ENCODE measurements at regions not wholly inside any gene's neighbourhood (a gene's known extent, or its start where the extent isn't known, plus 50 kb on each side); places are given as distances from the start of the nearest gene placed in this dataset.

GRCh38 chr9:121587863-121588262 is 63.6 kb upstream of the DAB2IP start:
- no peaks in the 10 kb centered on the region for H3K27me3 ChIP-seq (ENCODE audit: control insufficient read depth, insufficient read depth, low read length)
- no peak overlapping the region for H3K27ac ChIP-seq (ENCODE audit: low read depth in 2 of 2, low read length in 2 of 2)
- H3K9ac ChIP-seq (ENCODE audit: low read length in 3 of 3) = no peak overlapping the region
- no peaks in the 10 kb centered on the region for H3K9me3 ChIP-seq (ENCODE audit: control insufficient read depth in 2 of 3, insufficient read depth in 1 of 3, low read length in 3 of 3)
- H3K4me3 ChIP-seq (ENCODE audit: low read length in 3 of 3) = no peak overlapping the region
- FAIRE-seq (no peak), DNase-seq (no peak)
- H3K4me1 ChIP-seq (ENCODE audit: control insufficient read depth in 2 of 3, insufficient read depth in 2 of 3, low read depth in 1 of 3, low read length in 3 of 3) = peaks cover 0 to 9% (median 0%) of the 10 kb centered on the region in 3 donors
- intact Hi-C loops (cut with DNase I) = no loop called here
- TF ChIP-seq CTCF (IDR thresholded peaks at IDR 0.05; ENCODE audit: borderline replicate concordance, extremely low read depth, insufficient read depth) = no peak
- H3K36me3 ChIP-seq (ENCODE audit: control insufficient read depth in 2 of 3, insufficient read depth in 3 of 3, low read length in 3 of 3) = no peaks in the 10 kb centered on the region

GRCh38 chr9:121589986-121590385 is 61.4 kb upstream of the DAB2IP start:
- no peaks in the 10 kb centered on the region for H3K9me3 ChIP-seq (ENCODE audit: control insufficient read depth in 2 of 3, insufficient read depth in 1 of 3, low read length in 3 of 3)
- H3K27me3 ChIP-seq (ENCODE audit: control insufficient read depth, insufficient read depth, low read length) = no peaks in the 10 kb centered on the region
- H3K27ac ChIP-seq (ENCODE audit: low read depth in 2 of 2, low read length in 2 of 2) = no peak overlapping the region
- no peak for FAIRE-seq
- peaks cover 0 to 2% (median 0%) of the 10 kb centered on the region in 3 donors for H3K4me1 ChIP-seq (ENCODE audit: control insufficient read depth in 2 of 3, insufficient read depth in 2 of 3, low read depth in 1 of 3, low read length in 3 of 3)
- no peaks in the 10 kb centered on the region for H3K36me3 ChIP-seq (ENCODE audit: control insufficient read depth in 2 of 3, insufficient read depth in 3 of 3, low read length in 3 of 3)
- H3K4me3 ChIP-seq (ENCODE audit: low read length in 3 of 3) = no peak overlapping the region
- peak in 4 of 5 donors; percentile 60 to 82 (median 70) for DNase-seq
- TF ChIP-seq CTCF (IDR thresholded peaks at IDR 0.05; ENCODE audit: borderline replicate concordance, extremely low read depth, insufficient read depth) = no peak
- no peak overlapping the region for H3K9ac ChIP-seq (ENCODE audit: low read length in 3 of 3)
- intact Hi-C loops (cut with DNase I) = no loop called here

GRCh38 chr9:121592265-121592664 is 59.2 kb upstream of the DAB2IP start:
- H3K4me3 ChIP-seq (ENCODE audit: low read length in 3 of 3) = no peak overlapping the region
- H3K27me3 ChIP-seq (ENCODE audit: control insufficient read depth, insufficient read depth, low read length) = no peaks in the 10 kb centered on the region
- FAIRE-seq (no peak), DNase-seq (no peak)
- H3K4me1 ChIP-seq (ENCODE audit: control insufficient read depth in 2 of 3, insufficient read depth in 2 of 3, low read depth in 1 of 3, low read length in 3 of 3) = no peaks in the 10 kb centered on the region
- peaks cover 0 to 2% (median 0%) of the 10 kb centered on the region in 3 donors for H3K9me3 ChIP-seq (ENCODE audit: control insufficient read depth in 2 of 3, insufficient read depth in 1 of 3, low read length in 3 of 3)
- intact Hi-C loops (cut with DNase I) = no loop called here
- H3K36me3 ChIP-seq (ENCODE audit: control insufficient read depth in 2 of 3, insufficient read depth in 3 of 3, low read length in 3 of 3) = no peaks in the 10 kb centered on the region
- TF ChIP-seq CTCF (IDR thresholded peaks at IDR 0.05; ENCODE audit: borderline replicate concordance, extremely low read depth, insufficient read depth) = no peak
- no peak overlapping the region for H3K9ac ChIP-seq (ENCODE audit: low read length in 3 of 3)
- no peak overlapping the region for H3K27ac ChIP-seq (ENCODE audit: low read depth in 2 of 2, low read length in 2 of 2)

- Histone ChIP-seq H3K4me3 (ENCODE audit: low read length in 3 of 3) (no peak overlapping the region), H3K9ac (ENCODE audit: low read length in 3 of 3) (no peak overlapping the region), H3K27ac (ENCODE audit: low read depth in 2 of 2, low read length in 2 of 2) (no peak overlapping the region), H3K27me3 (ENCODE audit: control insufficient read depth, insufficient read depth, low read length) (no peaks in the 10 kb centered on the region), H3K36me3 (ENCODE audit: control insufficient read depth in 2 of 3, insufficient read depth in 3 of 3, low read length in 3 of 3) (no peaks in the 10 kb centered on the region), H3K4me1 (ENCODE audit: control insufficient read depth in 2 of 3, insufficient read depth in 2 of 3, low read depth in 1 of 3, low read length in 3 of 3) (peaks cover 0 to 3% (median 0%) of the 10 kb centered on the region in 3 donors), H3K9me3 (ENCODE audit: control insufficient read depth in 2 of 3, insufficient read depth in 1 of 3, low read length in 3 of 3) (peaks cover 0 to 4% (median 0%) of the 10 kb centered on the region in 3 donors)
- DNase-seq = no peak
- FAIRE-seq = no peak
- intact Hi-C loops (cut with DNase I) = no loop called here
- no peak for TF ChIP-seq CTCF (IDR thresholded peaks at IDR 0.05; ENCODE audit: borderline replicate concordance, extremely low read depth, insufficient read depth)
These were observed 58.4 kb upstream of the DAB2IP start for GRCh38 chr9:121593066-121593465.

All from kidney (tissue), 13 donors.